Breast epithelium (tissue), 3 donors: ENCODE measurements at regions not wholly inside any gene's neighbourhood (a gene's known extent, or its start where the extent isn't known, plus 50 kb on each side); places are given as distances from the start of the nearest gene placed in this dataset.

Source experiments
- CTCF ChIP-seq, 3 donors: fragments of 450-650 bp; IDR thresholded peaks; one replicate each; pipeline ENCODE4 v1.5.1; 2016 to 2017; ENCODE audit warnings: antibody characterized with exemption in 3 of 3, mild to moderate bottlenecking in 3 of 3, moderate library complexity in 3 of 3
- POLR2A ChIP-seq: fragments of 450-650 bp; IDR thresholded peaks from one replicate; pipeline ENCODE4 v1.6.1; 2016; ENCODE audit warnings: antibody characterized with exemption, mild to moderate bottlenecking, moderate library complexity
- POLR2AphosphoS5 ChIP-seq, 3 donors: sonication (generic); formaldehyde crosslinking; IDR thresholded peaks; one replicate each; pipeline ENCODE4 v1.6.1; 2017; ENCODE audit warnings: antibody characterized with exemption in 3 of 3

- no peak for TF ChIP-seq POLR2AphosphoS5 (IDR thresholded peaks at IDR 0.05)
- TF ChIP-seq CTCF (IDR thresholded peaks at IDR 0.05), result no peak
- no peak for TF ChIP-seq POLR2A
Measured at GRCh38 chr4:137198791-137199190, 333.5 kb downstream of the PCDH18 start.
